NCI-H1092 treated with DMSO at 0.1 percent for 48 hours (cell line): ENCODE measurements at regions not wholly inside any gene's neighbourhood (a gene's known extent, or its start where the extent isn't known, plus 50 kb on each side); places are given as distances from the start of the nearest gene placed in this dataset.
"Not testable (repeated sequence)": the region's sequence is repeated elsewhere in the genome, so short reads cannot be mapped to it uniquely, and the experiment has no call there.

Experiments
- DNase-seq: peaks from one replicate; lab custom pipeline; 2025; lab: John Stamatoyannopoulos, UW

- DNase-seq = peak; percentile 45
Measured at GRCh38 chr6:74579794-74580193, 626.1 kb downstream of the COL12A1 start.

DNA sequence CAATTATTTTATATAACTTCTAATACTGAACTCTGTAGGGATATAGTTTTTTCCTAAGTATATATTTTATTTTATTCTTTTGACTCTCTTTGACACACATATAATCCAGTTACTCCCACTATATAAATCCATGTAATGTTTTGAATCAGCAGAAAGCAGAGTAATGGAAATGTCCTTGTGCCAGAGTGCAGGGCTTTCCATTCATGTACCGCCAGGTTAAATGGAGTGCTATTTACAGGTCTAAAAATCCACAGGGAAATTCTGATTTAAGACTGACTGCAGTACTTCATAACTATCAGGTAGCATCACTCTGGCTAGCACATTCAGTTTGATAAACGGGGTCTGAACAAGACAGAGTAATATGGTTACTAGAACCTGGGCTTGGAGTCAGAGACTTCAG is 626.8 kb downstream of the COL12A1 start:
- peak; percentile 30 for DNase-seq

DNA sequence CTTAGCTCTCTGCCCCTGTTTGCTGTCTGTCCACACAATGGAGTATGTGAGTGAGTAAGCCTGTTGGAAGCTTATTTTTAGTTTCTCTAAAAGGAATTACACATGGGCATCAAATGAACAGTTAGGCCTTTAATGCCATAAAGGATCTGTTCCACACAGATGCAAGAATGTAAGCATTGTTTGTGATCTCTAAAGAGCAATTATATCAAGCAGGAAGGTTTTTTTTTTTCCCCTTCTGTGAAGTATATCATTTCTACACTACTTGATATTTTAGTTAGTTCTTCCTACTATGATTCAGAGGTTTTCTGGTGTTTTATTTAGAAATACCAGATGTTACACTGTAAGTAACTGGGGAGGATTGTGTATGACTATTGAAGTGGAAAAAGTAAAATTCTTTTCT is 627.5 kb downstream of the COL12A1 start:
- no peak for DNase-seq

DNA sequence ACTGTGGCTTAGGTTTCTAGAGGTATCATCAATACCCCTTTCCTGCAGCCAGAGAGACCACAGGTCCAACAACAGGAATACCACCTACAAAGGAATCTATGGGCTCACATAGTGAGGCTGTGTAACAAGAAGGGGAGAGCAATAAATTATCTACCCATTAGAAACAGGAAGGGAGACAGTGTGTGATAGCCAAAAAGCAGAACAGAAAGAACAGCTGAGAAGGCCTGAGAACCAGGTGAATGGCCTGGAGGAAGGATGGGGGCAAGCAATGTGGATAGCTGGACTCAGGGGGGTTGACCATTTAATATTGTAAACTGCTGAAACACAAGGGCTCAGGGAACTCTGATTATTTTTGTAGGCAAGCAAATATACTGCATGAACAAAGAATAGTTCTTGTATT is 628.2 kb downstream of the COL12A1 start:
- DNase-seq = no peak

- no peak for DNase-seq
Measured at GRCh38 chr6:74574794-74575193, 631.1 kb downstream of the COL12A1 start.

DNA sequence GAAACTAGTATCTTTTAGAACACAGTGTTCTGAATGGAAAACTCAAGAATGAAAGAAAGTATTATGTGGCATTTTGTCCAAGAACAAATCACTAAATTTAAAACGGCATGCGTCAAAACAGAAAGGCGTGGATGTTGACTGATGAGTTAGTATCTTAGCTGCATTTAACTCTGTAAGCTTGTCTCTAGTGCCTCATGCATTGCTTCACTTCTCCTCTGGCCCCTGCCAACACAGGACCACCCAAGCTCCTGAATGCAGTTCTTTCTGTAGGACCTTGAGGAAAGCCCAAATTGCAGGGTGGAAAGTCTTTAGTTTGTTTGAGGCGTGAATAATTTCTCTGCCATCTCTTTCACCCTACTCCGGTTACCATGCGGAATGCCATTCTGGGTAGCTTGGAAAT is 632.2 kb downstream of the COL12A1 start:
- DNase-seq = no peak

DNA sequence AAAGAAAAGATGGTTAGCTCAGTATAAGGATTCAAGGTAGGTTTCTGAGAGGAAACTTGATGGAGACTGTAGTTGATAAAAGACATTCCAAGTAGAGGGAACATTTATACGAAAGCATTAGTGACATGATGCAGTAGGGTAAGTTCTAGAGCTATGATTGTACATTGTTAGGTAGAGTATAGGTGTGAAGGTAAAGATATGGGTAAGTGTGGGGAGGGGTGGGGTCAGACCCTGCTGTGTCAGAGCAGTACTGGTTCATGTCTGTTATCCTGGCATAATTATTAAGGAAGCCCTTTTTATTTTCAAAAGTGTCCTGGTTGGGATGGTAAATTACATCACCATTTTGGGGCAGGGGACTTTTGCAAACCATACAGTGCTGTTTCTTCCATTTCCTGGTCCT is 635.8 kb downstream of the COL12A1 start:
- no peak for DNase-seq

DNA sequence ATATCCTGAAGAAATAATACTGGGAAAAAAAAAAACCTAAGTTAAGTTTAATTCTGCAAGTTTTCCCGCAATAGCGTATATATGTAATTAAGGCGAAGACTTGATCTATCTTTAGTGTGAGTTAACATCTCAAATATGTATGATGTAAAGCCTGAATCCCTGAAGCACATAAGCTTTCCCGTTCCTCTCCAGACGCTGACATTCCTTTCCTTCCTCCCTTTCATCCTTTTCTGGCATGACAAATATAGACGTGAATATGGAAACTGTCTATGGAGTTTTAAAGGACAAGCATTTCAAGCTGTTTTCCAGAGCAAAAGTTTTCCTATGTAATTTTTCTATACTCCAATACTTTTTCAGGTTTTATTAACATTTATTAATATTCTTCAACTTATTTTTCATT is 637.0 kb downstream of the COL12A1 start:
- no peak for DNase-seq

DNA sequence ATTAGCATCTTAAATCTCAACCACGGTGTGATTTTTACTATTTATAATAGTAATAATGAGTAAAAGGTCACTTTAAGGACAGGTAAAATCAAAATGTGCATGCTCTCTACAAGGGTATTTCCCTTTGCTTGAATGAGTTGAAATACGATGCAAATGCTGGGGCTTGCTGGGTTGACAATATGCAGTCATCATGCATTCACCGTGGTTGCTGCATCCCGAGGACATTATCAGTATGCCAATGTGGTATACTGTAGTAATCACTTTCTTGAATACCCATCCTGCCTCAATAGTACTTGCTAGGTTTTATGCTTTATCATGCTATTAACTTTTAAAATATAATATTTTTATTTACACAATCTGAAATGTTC is 637.9 kb downstream of the COL12A1 start:
- DNase-seq = not testable (repeated sequence)

DNA sequence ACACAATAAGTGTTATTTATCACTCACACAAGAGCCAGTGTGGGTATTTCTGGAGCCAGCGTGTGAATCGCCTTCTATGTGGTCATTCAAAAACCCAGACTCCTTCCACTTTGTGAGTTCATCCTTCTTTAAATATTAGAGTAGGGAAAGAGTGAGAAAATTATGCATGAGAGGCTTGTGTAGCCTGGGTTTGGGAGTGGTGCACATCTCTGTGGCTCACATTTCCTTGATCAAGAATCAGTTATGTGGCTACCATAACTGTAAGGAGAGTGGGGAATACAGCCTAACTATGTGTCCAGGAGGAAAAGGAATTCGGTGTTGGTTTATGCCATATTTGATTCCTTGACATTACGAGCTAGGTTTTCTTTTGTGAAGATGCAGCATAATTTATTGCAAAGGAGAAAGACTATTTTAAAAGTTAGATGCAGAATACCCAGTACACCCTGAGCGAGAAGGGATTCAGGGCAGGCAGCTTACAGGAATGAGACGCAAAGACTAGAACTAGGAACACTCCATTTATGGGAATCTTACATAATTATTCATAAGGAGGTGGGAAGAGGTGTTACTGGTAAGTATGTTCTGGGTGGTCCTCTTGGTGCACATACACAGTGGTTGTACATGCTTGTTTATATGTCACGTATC is 638.5 kb downstream of the COL12A1 start:
- DNase-seq = no peak

- no peak for DNase-seq
Measured at GRCh38 chr6:74557236-74557635, 648.6 kb downstream of the COL12A1 start.

GRCh38 chr6:74554041-74554440 is 651.8 kb downstream of the COL12A1 start:
- DNase-seq = no peak

- DNase-seq = no peak
Measured at GRCh38 chr6:74551896-74552295, 654.0 kb downstream of the COL12A1 start.

DNA sequence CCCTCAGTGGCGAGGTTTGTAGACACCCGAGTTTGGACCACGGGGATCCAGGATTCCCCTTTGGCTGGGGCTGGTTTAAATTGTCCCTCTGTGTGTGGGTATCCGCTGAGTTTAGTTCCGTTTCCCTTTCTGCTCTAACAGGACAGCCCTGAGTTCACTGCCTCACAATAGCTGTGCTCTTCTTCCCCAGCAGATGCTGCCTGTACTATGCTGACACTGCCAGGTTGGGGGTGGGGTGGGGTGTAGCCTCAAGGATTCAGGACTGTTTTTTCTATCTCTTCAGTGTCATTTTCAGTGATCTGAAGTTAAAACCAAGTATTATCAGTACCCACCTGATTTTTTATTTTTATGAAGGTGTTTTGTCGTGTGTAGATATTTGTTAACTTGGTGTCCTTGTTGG is 655.0 kb downstream of the COL12A1 start:
- no peak for DNase-seq

- DNase-seq = no peak
Measured at GRCh38 chr6:74549746-74550145, 656.1 kb downstream of the COL12A1 start.

DNA sequence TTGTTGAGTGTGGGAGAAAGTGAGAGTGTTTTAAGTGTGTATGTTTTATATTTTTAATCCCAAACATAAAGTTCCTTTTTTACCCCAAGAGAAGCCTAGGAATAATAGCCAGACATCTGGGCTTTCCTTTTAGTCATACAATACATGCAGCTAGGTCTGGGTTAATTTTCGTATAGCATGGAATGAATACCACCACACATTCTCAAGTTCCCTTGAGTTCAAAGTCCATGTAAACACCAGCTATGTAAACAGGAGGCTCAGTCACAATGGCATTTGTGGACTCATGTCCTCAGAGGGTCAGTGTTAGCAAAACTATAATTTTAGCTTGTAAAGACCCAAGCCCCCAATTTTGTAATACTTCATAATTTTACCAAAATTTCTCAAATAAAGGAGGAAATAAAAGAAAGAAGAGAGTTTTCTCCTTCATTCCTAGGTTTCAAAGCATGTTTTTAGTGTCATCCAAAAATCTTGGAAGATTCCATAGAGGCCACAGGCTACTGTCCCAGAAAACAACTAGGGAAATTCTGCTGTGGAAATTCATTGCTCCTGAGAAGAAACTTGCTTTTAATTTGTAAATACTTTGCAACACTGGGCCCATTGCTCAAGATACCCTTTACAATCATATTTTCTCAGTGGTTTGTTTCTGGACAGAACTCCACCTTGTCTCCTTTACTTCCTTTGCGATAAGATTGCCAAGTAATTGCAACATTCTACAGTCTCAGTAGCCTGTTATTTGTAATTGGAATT is 671.2 kb downstream of the COL12A1 start:
- no peak for DNase-seq

- DNase-seq = no peak
Measured at GRCh38 chr6:74519163-74519562, 686.7 kb downstream of the COL12A1 start.

- no peak for DNase-seq
Measured at GRCh38 chr6:74518035-74518434, 687.8 kb downstream of the COL12A1 start.

- DNase-seq = no peak
Measured at GRCh38 chr6:74510878-74511277, 695.0 kb downstream of the COL12A1 start.

- DNase-seq = no peak
Measured at GRCh38 chr6:74507649-74508048, 698.2 kb downstream of the COL12A1 start.

DNA sequence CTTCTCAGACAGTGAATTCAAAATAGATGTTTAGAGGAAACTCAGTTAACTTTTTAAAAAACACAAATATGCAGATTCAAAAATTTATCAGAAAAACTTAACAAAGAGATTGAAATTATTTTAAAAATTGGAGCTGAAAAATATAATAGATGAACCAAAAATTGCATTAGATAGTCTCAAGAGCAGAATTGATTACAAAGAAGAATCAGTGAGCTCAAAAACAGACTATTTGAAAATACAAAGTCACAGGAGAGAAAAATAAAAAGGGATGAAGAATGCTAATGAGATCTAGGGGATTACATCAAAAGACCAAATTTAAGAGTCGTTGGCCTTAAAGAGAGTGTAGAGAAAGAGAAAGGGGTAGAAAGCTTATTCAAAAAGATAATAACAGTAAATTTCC is 700.5 kb downstream of the COL12A1 start:
- DNase-seq = no peak

GRCh38 chr6:74504941-74505340 is 700.9 kb downstream of the COL12A1 start:
- DNase-seq = no peak

DNA sequence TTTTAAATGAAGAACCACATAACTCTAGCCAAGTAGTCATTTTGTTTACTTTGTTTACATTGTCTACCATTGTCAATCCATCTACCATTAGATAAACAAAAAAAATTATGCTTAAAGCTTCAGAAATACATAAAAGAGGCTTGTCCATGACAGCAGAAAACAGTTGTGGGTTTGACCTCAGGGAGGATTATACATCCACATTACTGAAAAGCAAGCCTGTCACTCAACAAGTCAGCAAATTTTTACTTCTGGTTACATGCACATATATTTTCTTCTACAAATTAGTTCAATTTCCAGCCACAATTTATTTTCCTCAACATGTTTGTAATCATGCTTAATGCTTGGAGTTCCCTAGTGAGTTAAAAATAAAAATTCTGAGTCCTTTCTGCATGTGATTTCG is 713.3 kb downstream of the COL12A1 start:
- no peak for DNase-seq

DNA sequence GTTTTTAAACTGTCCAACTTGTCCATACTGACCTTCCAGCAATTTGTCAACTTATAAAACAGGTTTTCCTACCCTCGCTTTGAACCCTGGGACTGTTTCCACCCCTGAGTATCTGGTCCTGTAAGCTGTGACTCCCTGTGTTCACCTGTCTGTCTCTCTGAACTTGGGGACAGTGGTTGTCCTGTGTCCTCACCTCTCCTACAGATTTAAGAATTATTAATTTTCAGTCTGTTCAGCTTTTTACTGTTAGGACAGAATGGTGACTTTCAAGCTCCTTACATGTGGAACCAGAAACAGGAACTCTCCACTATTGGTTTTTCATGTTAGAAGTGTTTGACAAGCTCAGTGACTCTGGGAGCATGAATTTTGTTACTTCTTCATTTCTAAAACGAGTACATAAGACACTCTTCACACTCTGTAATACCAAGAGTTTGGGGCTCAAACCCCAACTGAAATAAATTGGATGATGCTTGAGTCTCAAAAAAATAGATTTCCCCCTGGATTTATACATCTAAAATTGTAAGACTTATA is 713.9 kb downstream of the COL12A1 start:
- no peak for DNase-seq
